ENCODE measurements at regions not wholly inside any gene's neighbourhood (a gene's known extent, or its start where the extent isn't known, plus 50 kb on each side); places are given as distances from the start of the nearest gene placed in this dataset.

DNA sequence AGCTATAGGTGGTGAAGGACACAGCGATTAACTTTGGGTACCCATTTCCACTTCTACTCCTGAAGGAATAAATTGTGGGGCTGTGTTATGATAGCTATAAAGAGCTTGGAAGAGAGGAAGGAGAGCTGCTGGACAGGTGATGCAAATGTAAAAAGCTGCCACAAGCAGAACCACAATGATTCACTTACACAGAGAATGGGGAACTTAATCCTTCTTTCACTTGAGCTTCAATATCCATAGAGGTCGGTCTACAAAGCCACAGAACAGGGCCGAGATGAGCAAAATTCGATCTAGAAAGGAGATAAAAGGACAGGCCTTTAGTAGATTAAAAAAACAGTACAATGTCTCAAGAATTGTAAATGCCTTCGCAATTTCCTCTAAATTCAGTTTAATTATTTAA, 831.1 kb downstream of the LRFN5 start:
- TF ChIP-seq, protein P1, sequence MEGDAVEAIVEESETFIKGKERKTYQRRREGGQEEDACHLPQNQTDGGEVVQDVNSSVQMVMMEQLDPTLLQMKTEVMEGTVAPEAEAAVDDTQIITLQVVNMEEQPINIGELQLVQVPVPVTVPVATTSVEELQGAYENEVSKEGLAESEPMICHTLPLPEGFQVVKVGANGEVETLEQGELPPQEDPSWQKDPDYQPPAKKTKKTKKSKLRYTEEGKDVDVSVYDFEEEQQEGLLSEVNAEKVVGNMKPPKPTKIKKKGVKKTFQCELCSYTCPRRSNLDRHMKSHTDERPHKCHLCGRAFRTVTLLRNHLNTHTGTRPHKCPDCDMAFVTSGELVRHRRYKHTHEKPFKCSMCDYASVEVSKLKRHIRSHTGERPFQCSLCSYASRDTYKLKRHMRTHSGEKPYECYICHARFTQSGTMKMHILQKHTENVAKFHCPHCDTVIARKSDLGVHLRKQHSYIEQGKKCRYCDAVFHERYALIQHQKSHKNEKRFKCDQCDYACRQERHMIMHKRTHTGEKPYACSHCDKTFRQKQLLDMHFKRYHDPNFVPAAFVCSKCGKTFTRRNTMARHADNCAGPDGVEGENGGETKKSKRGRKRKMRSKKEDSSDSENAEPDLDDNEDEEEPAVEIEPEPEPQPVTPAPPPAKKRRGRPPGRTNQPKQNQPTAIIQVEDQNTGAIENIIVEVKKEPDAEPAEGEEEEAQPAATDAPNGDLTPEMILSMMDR (IDR thresholded peaks at IDR 0.05) = no peak
- TF ChIP-seq POLR2A (IDR thresholded peaks at IDR 0.05) = no peak
